Panc1 (cell line): ENCODE measurements at regions not wholly inside any gene's neighbourhood (a gene's known extent, or its start where the extent isn't known, plus 50 kb on each side); places are given as distances from the start of the nearest gene placed in this dataset.

Source experiments
- ATAC-seq: fragments of 200-7000 bp; cut with Tn5 transposase; 2 replicates; pipeline ENCODE4 v1.9.1; 2020; ENCODE audit warnings: mild to moderate bottlenecking, moderate library complexity
- BruUV-seq: library from RNA; stranded (reverse); fragments of 400-500 nt; replicated peaks from 2 replicates; lab custom pipeline; 2021; lab: Mats Ljungman, UMichigan
- CTCF ChIA-PET: fragments of 300-600 bp; sonication (Branson Sonifier 250); formaldehyde crosslinking; loops from one replicate; lab custom pipeline; 2022; ENCODE audit warnings: antibody characterized with exemption; lab: Charles Lee
- POLR2A ChIA-PET: fragments of 300-600 bp; sonication (Branson Sonifier 250); formaldehyde crosslinking; loops from one replicate; lab custom pipeline; 2022; ENCODE audit warnings: antibody characterized with exemption; lab: Charles Lee
- DNase-seq: peaks from one replicate; pipeline ENCODE4 v3.0.0-alpha.2; 2010; ENCODE audit warnings: low read depth, low spot score
- H3K27ac ChIP-seq: 2 replicates; pipeline ENCODE4 v1.5.1; 2011; ENCODE audit warnings: mild to moderate bottlenecking, low read length, inconsistent platforms
- H3K27me3 ChIP-seq: fragments of 200-500 bp; sonication (Bioruptor generic); 2 replicates; pipeline ENCODE4 v1.6.0; 2014; ENCODE audit warnings: low read length, inconsistent platforms; ENCODE audit not compliant: control insufficient read depth, insufficient read depth
- H3K36me3 ChIP-seq: fragments of 200-500 bp; sonication (Bioruptor generic); 2 replicates; pipeline ENCODE4 v1.5.1; 2014; ENCODE audit warnings: inconsistent platforms, mild to moderate bottlenecking, low read length, moderate library complexity; ENCODE audit not compliant: control insufficient read depth, insufficient read depth
- H3K4me1 ChIP-seq: 2 replicates; pipeline ENCODE4 v1.5.1; 2011; ENCODE audit warnings: inconsistent platforms, mild to moderate bottlenecking, low read length, moderate library complexity; ENCODE audit not compliant: control insufficient read depth, insufficient read depth
- H3K4me3 ChIP-seq, 2 experiments: 2 replicates each; pipeline ENCODE4 v1.5.1; 2011 to 2012; ENCODE audit warnings: low read depth in 2 of 2, low read length in 2 of 2, mild to moderate bottlenecking in 2 of 2, inconsistent platforms in 1 of 2, moderate library complexity in 1 of 2
- H3K9me3 ChIP-seq: fragments of 200-500 bp; sonication (Bioruptor generic); 2 replicates; pipeline ENCODE4 v1.5.1; 2014; ENCODE audit warnings: low read depth, mild to moderate bottlenecking, inconsistent platforms, low read length, moderate library complexity; ENCODE audit not compliant: control insufficient read depth, insufficient read depth
- CTCF ChIP-seq: fragments of 450-650 bp; IDR thresholded peaks from 2 replicates; pipeline ENCODE4 v1.5.1; 2017; ENCODE audit warnings: mild to moderate bottlenecking
- POLR2AphosphoS5 ChIP-seq: IDR thresholded peaks from 2 replicates; pipeline ENCODE4 v1.6.1; 2012; ENCODE audit warnings: mild to moderate bottlenecking, low read depth, low read length, moderate library complexity
- REST ChIP-seq, 2 experiments: IDR thresholded peaks; 2 replicates each; pipeline ENCODE4 v1.6.1; 2011 to 2012; ENCODE audit warnings: low read depth in 2 of 2, control low read depth in 1 of 2, low read length in 1 of 2, mild to moderate bottlenecking in 1 of 2, moderate library complexity in 1 of 2; ENCODE audit not compliant: insufficient read depth in 1 of 2
- SIN3A ChIP-seq: IDR thresholded peaks from 2 replicates; pipeline ENCODE4 v1.6.1; 2012; ENCODE audit warnings: low read depth, mild to moderate bottlenecking, low read length, moderate library complexity, borderline replicate concordance; ENCODE audit not compliant: insufficient read depth
- TCF7L2 ChIP-seq: IDR thresholded peaks from 2 replicates; pipeline ENCODE4 v1.6.1; 2011; ENCODE audit warnings: mild to moderate bottlenecking, low read depth, low read length, inconsistent platforms
- in situ Hi-C: cut with HindIII; loops from 2 replicates; pipeline ENCODE4 v1.10.0; 2016; ENCODE audit warnings: low sequenced_read_pairs, low pct_unique_long_range_greater_than_20kb
- intact Hi-C: fragments of 100-400 bp; cut with micrococcal nuclease; formaldehyde crosslinking; loops from one replicate; pipeline ENCODE4 v1.10.0; 2022; ENCODE audit not compliant: unreplicated experiment

DNA sequence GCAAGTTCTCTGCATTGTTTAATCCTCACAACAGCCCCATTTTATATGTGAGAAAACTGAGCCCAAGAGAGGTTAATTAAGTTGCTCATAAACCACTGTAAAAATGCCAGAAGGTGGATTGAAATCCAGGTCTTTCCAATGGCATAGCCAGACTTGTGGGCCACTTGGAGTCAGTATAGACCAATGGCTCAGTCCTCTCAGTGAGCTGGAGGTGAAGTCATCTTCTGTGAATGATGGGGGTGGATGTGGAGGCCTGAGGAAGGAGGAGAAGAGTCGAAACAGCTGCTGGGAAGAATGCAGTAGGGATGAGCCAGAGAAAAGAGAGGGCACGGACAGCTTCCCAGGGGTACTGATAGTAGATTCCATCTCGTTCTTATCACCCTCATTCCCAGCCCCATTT is 213.4 kb downstream of the SOX9 start:
- BruUV-seq, result no TSS peak
- Histone ChIP-seq H3K9me3 (no peaks in the 10 kb centered on the region), H3K27me3 (no peaks in the 10 kb centered on the region), H3K4me3 (no peak overlapping the region), H3K27ac (no peak overlapping the region), H3K4me1 (peaks cover 13% of the 10 kb centered on the region), H3K36me3 (no peaks in the 10 kb centered on the region)
- intact Hi-C loops (loop anchor here (10.0 kb wide), 1 partner anchor 209 kb away; the partner anchor contains the start of gene SOX9), in situ Hi-C loops (no loop called here)
- no peak for ATAC-seq
- ChIA-PET POLR2A (interaction anchor here (0.6 kb wide), 1 partner anchor 91 kb away, joined by 3 read pairs; no protein-coding TSS in a partner anchor), CTCF (no interaction called here)
- TF ChIP-seq POLR2AphosphoS5 (no peak), REST (IDR thresholded peaks at IDR 0.05; ENCODE audit: insufficient read depth in 1 of 2, low read depth in 2 of 2, low read length in 1 of 2) (no peak), TCF7L2 (no peak), CTCF (no peak), SIN3A (no peak)
- no peak for DNase-seq

DNA sequence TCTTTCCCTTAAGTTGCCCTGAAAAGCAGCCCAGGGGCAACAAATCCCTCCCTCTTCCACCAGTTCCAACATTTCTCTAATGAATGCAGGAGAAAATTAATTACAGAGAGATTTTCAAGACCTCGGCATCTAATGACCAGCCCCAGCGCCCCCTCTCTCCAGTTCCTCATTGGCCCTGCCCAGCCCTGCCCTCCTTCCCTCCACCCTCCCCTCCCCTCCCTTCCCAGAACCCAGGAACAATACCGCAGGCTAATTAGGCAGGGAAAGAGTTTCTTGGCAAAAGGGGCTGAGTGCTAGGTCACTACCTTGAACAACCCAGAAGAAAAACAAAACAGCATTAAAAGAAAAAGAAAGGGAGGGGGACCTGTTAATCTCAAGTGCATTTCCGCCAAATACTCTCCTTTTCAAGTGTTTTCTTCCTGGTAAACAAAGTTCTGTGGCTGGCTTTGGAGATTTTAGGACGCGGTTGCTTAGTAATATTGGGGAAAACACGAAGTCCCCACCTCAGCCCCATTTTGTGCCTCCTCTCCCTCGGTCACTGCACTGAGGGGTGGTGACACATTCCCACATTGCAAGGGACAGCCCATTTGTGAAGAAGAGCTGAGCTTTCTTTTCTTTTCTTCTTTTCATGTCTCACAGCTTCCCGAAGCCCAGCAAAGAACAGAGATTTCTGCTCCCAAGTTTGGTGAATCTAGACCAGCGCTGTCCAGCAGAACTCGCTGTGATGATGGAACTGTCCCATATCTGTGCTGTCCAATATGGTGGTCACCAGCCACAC is 215.4 kb downstream of the SOX9 start:
- H3K4me1 ChIP-seq, result peaks cover 21% of the 10 kb centered on the region
- H3K27ac ChIP-seq, result no peak overlapping the region
- no peaks in the 10 kb centered on the region for H3K36me3 ChIP-seq
- no peaks in the 10 kb centered on the region for H3K9me3 ChIP-seq
- no peak for DNase-seq
- H3K4me3 ChIP-seq, result no peak overlapping the region
- TF ChIP-seq CTCF (no peak), REST (IDR thresholded peaks at IDR 0.05; ENCODE audit: insufficient read depth in 1 of 2, low read depth in 2 of 2, low read length in 1 of 2) (0 out of 4 replicates have a peak, but pooled peaks of 1 of the 2 experiments have one; percentile 53), TCF7L2 (no peak), POLR2AphosphoS5 (no peak), SIN3A (no peak)
- intact Hi-C loops, result loop anchor here (10.0 kb wide), 1 partner anchor 211 kb away; the partner anchor contains the start of gene SOX9
- no peaks in the 10 kb centered on the region for H3K27me3 ChIP-seq
- no peak for ATAC-seq
- in situ Hi-C loops, result no loop called here
- POLR2A ChIA-PET, result no interaction called here
- CTCF ChIA-PET, result no interaction called here
- no TSS peak for BruUV-seq
